Tibial nerve (tissue), 4 donors: ENCODE measurements at regions not wholly inside any gene's neighbourhood (a gene's known extent, or its start where the extent isn't known, plus 50 kb on each side); places are given as distances from the start of the nearest gene placed in this dataset.
"Not testable (repeated sequence)": the region's sequence is repeated elsewhere in the genome, so short reads cannot be mapped to it uniquely, and the experiment has no call there.

Source experiments
- DNase-seq, 2 donors: peaks; one replicate each; pipeline ENCODE4 v3.0.0-alpha.2; 2019; ENCODE audit warnings: low spot score in 2 of 2
- H3K27ac ChIP-seq, 4 donors: fragments of 200-600 bp; sonication (generic) in 3 of 4; one replicate each; pipeline ENCODE4 v1.5.1; 2017 to 2019; ENCODE audit warnings: mild to moderate bottlenecking in 1 of 4
- H3K27me3 ChIP-seq, 2 donors: fragments of 200-600 bp; sonication (generic) in 1 of 2; one replicate each; pipeline versions ENCODE4 v1.5.1 to v1.6.0; 2017 to 2019
- H3K36me3 ChIP-seq, 3 donors: fragments of 200-600 bp; sonication (generic); one replicate each; pipeline ENCODE4 v1.5.1; 2018 to 2019
- H3K4me1 ChIP-seq, 4 donors: fragments of 200-600 bp; sonication (generic) in 3 of 4; one replicate each; pipeline ENCODE4 v1.5.1; 2017 to 2019
- H3K4me3 ChIP-seq, 4 donors: fragments of 200-600 bp; sonication (generic) in 3 of 4; one replicate each; pipeline ENCODE4 v1.5.1; 2017 to 2019; ENCODE audit warnings: mild to moderate bottlenecking in 1 of 4, moderate library complexity in 1 of 4
- H3K9me3 ChIP-seq, 4 donors: fragments of 200-600 bp; sonication (generic) in 3 of 4; one replicate each; pipeline ENCODE4 v1.5.1; 2017 to 2019
- CTCF ChIP-seq, 5 experiments: fragments of 200-600 bp in 3 of 5; fragments of 450-650 bp in 2 of 5; sonication (generic) in 3 of 5; IDR thresholded peaks; one replicate each; pipeline ENCODE4 v1.5.1; 2016 to 2019; ENCODE audit warnings: antibody characterized with exemption in 5 of 5, mild to moderate bottlenecking in 3 of 5, moderate library complexity in 2 of 5
- EP300 ChIP-seq, 2 donors: sonication (generic); formaldehyde crosslinking; IDR thresholded peaks; one replicate each; pipeline ENCODE4 v1.6.1; 2017; ENCODE audit warnings: antibody characterized with exemption in 2 of 2, mild to moderate bottlenecking in 1 of 2
- POLR2A ChIP-seq, 2 donors: fragments of 450-650 bp; IDR thresholded peaks; one replicate each; pipeline ENCODE4 v1.6.1; 2017; ENCODE audit warnings: antibody characterized with exemption in 2 of 2, mild to moderate bottlenecking in 2 of 2, moderate library complexity in 2 of 2
- whole genome bisulfite sequencing, 2 donors: methylation state at CpG; one replicate each; pipeline ENCODE4 v1.1.5; 2018; 5-methylcytosine and 5-hydroxymethylcytosine counted together

GRCh38 chr7:91503934-91504555, 239.8 kb downstream of the FZD1 start:
- Histone ChIP-seq H3K4me3 (no peak overlapping the region), H3K27ac (no peak overlapping the region), H3K36me3 (no peaks in the 10 kb centered on the region), H3K4me1 (no peaks in the 10 kb centered on the region), H3K27me3 (no peaks in the 10 kb centered on the region), H3K9me3 (peaks cover 0 to 16% (median 0%) of the 10 kb centered on the region in 4 donors)
- WGBS, 2 donors: 59% methylated on average over 3 of the region's 3 CpGs
- no peak for DNase-seq
- TF ChIP-seq POLR2A (IDR thresholded peaks at IDR 0.05) (no peak), CTCF (IDR thresholded peaks at IDR 0.05) (no peak), EP300 (IDR thresholded peaks at IDR 0.05) (no peak)

GRCh38 chr7:91504919-91505318, 240.7 kb downstream of the FZD1 start:
- H3K36me3 ChIP-seq: no peaks in the 10 kb centered on the region
- H3K9me3 ChIP-seq: peaks cover 0 to 14% (median 0%) of the 10 kb centered on the region in 4 donors
- DNase-seq: no peak
- H3K27me3 ChIP-seq: no peaks in the 10 kb centered on the region
- no peak overlapping the region for H3K4me3 ChIP-seq
- 60 to 76% methylated on average over 2 of the region's 2 CpGs for WGBS, 2 donors
- no peak overlapping the region for H3K27ac ChIP-seq
- TF ChIP-seq POLR2A (IDR thresholded peaks at IDR 0.05) (no peak), EP300 (IDR thresholded peaks at IDR 0.05) (no peak), CTCF (IDR thresholded peaks at IDR 0.05) (no peak)
- no peaks in the 10 kb centered on the region for H3K4me1 ChIP-seq

- not testable (repeated sequence) for DNase-seq, H3K27me3 ChIP-seq, H3K4me1 ChIP-seq, H3K36me3 ChIP-seq, H3K9me3 ChIP-seq, H3K4me3 ChIP-seq, H3K27ac ChIP-seq
- WGBS, 2 donors: 79 to 85% methylated on average over 10 of the region's 10 CpGs
Measured at GRCh38 chr7:91506966-91507365, 242.7 kb downstream of the FZD1 start.

GRCh38 chr7:91511861-91512260, 247.6 kb downstream of the FZD1 start:
- not testable (repeated sequence) for H3K27ac ChIP-seq, H3K4me3 ChIP-seq, H3K4me1 ChIP-seq, H3K27me3 ChIP-seq, H3K9me3 ChIP-seq, DNase-seq, H3K36me3 ChIP-seq
- WGBS, 2 donors: 81 to 89% methylated on average over 1 of the region's 1 CpG

GRCh38 chr7:91512958-91513357, 248.7 kb downstream of the FZD1 start:
- Histone ChIP-seq H3K9me3 (no peaks in the 10 kb centered on the region), H3K27me3 (no peaks in the 10 kb centered on the region), H3K27ac (no peak overlapping the region), H3K36me3 (no peaks in the 10 kb centered on the region), H3K4me1 (peaks cover 0 to 6% (median 0%) of the 10 kb centered on the region in 4 donors), H3K4me3 (no peak overlapping the region)
- DNase-seq: no peak
- no peak for TF ChIP-seq EP300 (IDR thresholded peaks at IDR 0.05)
- no peak for TF ChIP-seq POLR2A (IDR thresholded peaks at IDR 0.05)
- TF ChIP-seq CTCF (IDR thresholded peaks at IDR 0.05): no peak
- WGBS, 2 donors: 64 to 80% methylated on average over 3 of the region's 3 CpGs

- TF ChIP-seq EP300 (IDR thresholded peaks at IDR 0.05) (no peak), CTCF (IDR thresholded peaks at IDR 0.05) (no peak), POLR2A (IDR thresholded peaks at IDR 0.05) (no peak)
- H3K27ac ChIP-seq: no peak overlapping the region
- H3K4me1 ChIP-seq: peaks cover 0 to 12% (median 2%) of the 10 kb centered on the region in 4 donors
- H3K36me3 ChIP-seq: no peaks in the 10 kb centered on the region
- WGBS, 2 donors: 79 to 85% methylated on average over 4 of the region's 4 CpGs
- H3K4me3 ChIP-seq: no peak overlapping the region
- H3K9me3 ChIP-seq: no peaks in the 10 kb centered on the region
- H3K27me3 ChIP-seq: no peaks in the 10 kb centered on the region
- DNase-seq: no peak
Measured at GRCh38 chr7:91514591-91514990, 250.4 kb downstream of the FZD1 start.
